GM12878 (cell line): ENCODE measurements at regions not wholly inside any gene's neighbourhood (a gene's known extent, or its start where the extent isn't known, plus 50 kb on each side); places are given as distances from the start of the nearest gene placed in this dataset.

ENCODE experiments used
- ATAC-seq: fragments of 200-7000 bp; cut with Tn5 transposase; 3 replicates; pipeline ENCODE4 v1.9.1; 2020; ENCODE audit warnings: mild to moderate bottlenecking, moderate library complexity
- BruUV-seq: library from RNA; stranded (reverse); fragments of 400-500 nt; replicated peaks from 2 replicates; lab custom pipeline; 2021; lab: Mats Ljungman, UMichigan
- CTCF ChIA-PET: fragments of 300-600 bp; sonication (Branson Sonifier 250); formaldehyde crosslinking; extraction: SDS; loops from one replicate; lab custom pipeline; 2021; ENCODE audit warnings: inconsistent platforms; lab: Yijun Ruan, JAX
- POLR2A ChIA-PET: fragments of 350-600 bp; formaldehyde crosslinking; extraction: SDS; loops from one replicate; lab custom pipeline; 2021; ENCODE audit warnings: inconsistent platforms; lab: Charles Lee
- RAD21 ChIA-PET: fragments of 300-600 bp; sonication (Branson Sonifier 250); formaldehyde crosslinking; loops from one replicate; lab custom pipeline; 2023; ENCODE audit warnings: antibody characterized with exemption; ENCODE audit not compliant: unreplicated experiment; lab: Charles Lee
- SMC1A ChIA-PET: fragments of 300-600 bp; sonication (Branson Sonifier 250); formaldehyde crosslinking; loops from one replicate; lab custom pipeline; 2023; ENCODE audit not compliant: unreplicated experiment, uncharacterized antibody; lab: Charles Lee
- DNase-seq: peaks from one replicate; pipeline ENCODE4 v3.0.0-alpha.2; 2011; ENCODE audit warnings: low read depth, low spot score
- FAIRE-seq: peaks from 3 replicates; lab custom pipeline; 2011; peaks lifted over from hg19 to GRCh38; lab: Jason Lieb, UNC
- H2AFZ ChIP-seq: 2 replicates; pipeline ENCODE4 v1.6.0; 2011; ENCODE audit warnings: low read depth, low read length, control low read depth; ENCODE audit not compliant: control insufficient read depth
- H3K27ac ChIP-seq: 2 replicates; pipeline ENCODE4 v1.5.1; 2011; ENCODE audit warnings: control low read depth; ENCODE audit not compliant: control insufficient read depth, insufficient read depth
- H3K27me3 ChIP-seq, 2 experiments: replicated peaks in 1 of 2; 2 replicates each; pipeline versions ENCODE4 v1.6.0 to v1.6.1; 2011; ENCODE audit warnings: low read length in 1 of 2; ENCODE audit not compliant: control insufficient read depth in 2 of 2, insufficient read depth in 2 of 2
- H3K36me3 ChIP-seq, 2 experiments: 2 replicates each; pipeline ENCODE4 v1.5.1; 2011; ENCODE audit warnings: low read length in 1 of 2; ENCODE audit not compliant: control insufficient read depth in 2 of 2, insufficient read depth in 2 of 2
- H3K4me1 ChIP-seq: 2 replicates; pipeline ENCODE4 v1.6.1; 2011; ENCODE audit warnings: mild to moderate bottlenecking, low read length, moderate library complexity, mixed read lengths; ENCODE audit not compliant: control insufficient read depth, insufficient read depth
- H3K4me2 ChIP-seq: 2 replicates; pipeline ENCODE4 v1.6.0; 2011; ENCODE audit warnings: control low read depth; ENCODE audit not compliant: control insufficient read depth, insufficient read depth
- H3K4me3 ChIP-seq: fragments of 200-600 bp; sonication (generic); 2 replicates; pipeline ENCODE4 v1.5.1; 2016
- H3K79me2 ChIP-seq: 2 replicates; pipeline ENCODE4 v1.6.0; 2011; ENCODE audit warnings: low read length; ENCODE audit not compliant: control insufficient read depth, insufficient read depth
- H3K9ac ChIP-seq: 2 replicates; pipeline ENCODE4 v1.8.0; 2011; ENCODE audit warnings: low read length, control low read depth, mixed read lengths; ENCODE audit not compliant: control insufficient read depth, insufficient read depth
- H3K9me3 ChIP-seq: replicated peaks from 3 replicates; pipeline ENCODE4 v1.5.1; 2011; ENCODE audit warnings: mild to moderate bottlenecking, low read length; ENCODE audit not compliant: control insufficient read depth, insufficient read depth
- H4K20me1 ChIP-seq: 2 replicates; pipeline ENCODE4 v1.6.0; 2011; ENCODE audit not compliant: control insufficient read depth, insufficient read depth
- FOXK2 ChIP-seq: fragments of 450-650 bp; IDR thresholded peaks from 2 replicates; pipeline ENCODE4 v1.6.1; 2017; ENCODE audit warnings: mild to moderate bottlenecking, moderate library complexity
- HDGF ChIP-seq: fragments of 450-650 bp; IDR thresholded peaks from 2 replicates; pipeline ENCODE4 v1.6.1; 2016; ENCODE audit warnings: antibody characterized with exemption
- LARP7 ChIP-seq: fragments of 450-650 bp; IDR thresholded peaks from 2 replicates; pipeline ENCODE4 v1.6.1; 2017; ENCODE audit warnings: mild to moderate bottlenecking
- NR2F1 ChIP-seq: fragments of 450-650 bp; conservative IDR thresholded peaks from 2 replicates; pipeline ENCODE4 v1.6.1; 2017; ENCODE audit warnings: mild to moderate bottlenecking
- SMAD5 ChIP-seq: IDR thresholded peaks from 2 replicates; pipeline ENCODE4 v1.6.1; 2016; ENCODE audit warnings: antibody characterized with exemption, low read depth
- SP1 ChIP-seq: IDR thresholded peaks from one replicate; pipeline ENCODE4 v1.6.1; 2011; ENCODE audit warnings: low read depth, low read length
- STAT1 ChIP-seq: fragments of 450-650 bp; conservative IDR thresholded peaks from 2 replicates; pipeline ENCODE4 v1.6.1; 2014; ENCODE audit warnings: antibody characterized with exemption, mild to moderate bottlenecking
- TCF3 ChIP-seq: IDR thresholded peaks from 2 replicates; pipeline ENCODE4 v1.6.1; 2012; ENCODE audit warnings: low read depth, mild to moderate bottlenecking, low read length, borderline replicate concordance; ENCODE audit not compliant: insufficient read depth
- WGBS: methylation state at CpG from one replicate; pipeline ENCODE4 v1.1.6; 2016; ENCODE audit warnings: low lambda C conversion rate; ENCODE audit not compliant: insufficient replicate concordance, insufficient coverage; ENCODE audit errors: missing lambda C conversion rate; 5-methylcytosine and 5-hydroxymethylcytosine counted together
- in situ Hi-C: fragments of 300-500 bp; cut with MboI; formaldehyde crosslinking; loops from 9 replicates; pipeline ENCODE4 v1.14.3; 2018; ENCODE audit warnings: mixed read lengths
- intact Hi-C: fragments of 100-400 bp; cut with micrococcal nuclease; formaldehyde crosslinking; loops from one replicate; pipeline ENCODE4 v1.14.2; 2022; ENCODE audit not compliant: unreplicated experiment
- TF ChIP-seq, protein P1 (sequence below): IDR thresholded peaks from 2 replicates; pipeline ENCODE4 v1.6.1; 2012; ENCODE audit warnings: mild to moderate bottlenecking, low read depth, low read length
- TF ChIP-seq, protein P2 (sequence below): fragments of 450-650 bp; IDR thresholded peaks from 2 replicates; pipeline ENCODE4 v1.6.1; 2018; ENCODE audit warnings: mild to moderate bottlenecking, low read depth, moderate library complexity; ENCODE audit not compliant: partially characterized antibody
- TF ChIP-seq, protein P3 (sequence below): IDR thresholded peaks from 2 replicates; pipeline ENCODE4 v1.6.1; 2011; ENCODE audit warnings: mild to moderate bottlenecking, low read depth, low read length, moderate library complexity; ENCODE audit not compliant: insufficient replicate concordance
- TF ChIP-seq, protein P4 (sequence below): fragments of 450-650 bp; conservative IDR thresholded peaks from 2 replicates; pipeline ENCODE4 v1.6.1; 2017; ENCODE audit warnings: mild to moderate bottlenecking, moderate library complexity
- TF ChIP-seq, protein P5 (sequence below): IDR thresholded peaks from 2 replicates; pipeline ENCODE4 v1.6.1; 2012; ENCODE audit warnings: low read length, inconsistent platforms

DNA sequence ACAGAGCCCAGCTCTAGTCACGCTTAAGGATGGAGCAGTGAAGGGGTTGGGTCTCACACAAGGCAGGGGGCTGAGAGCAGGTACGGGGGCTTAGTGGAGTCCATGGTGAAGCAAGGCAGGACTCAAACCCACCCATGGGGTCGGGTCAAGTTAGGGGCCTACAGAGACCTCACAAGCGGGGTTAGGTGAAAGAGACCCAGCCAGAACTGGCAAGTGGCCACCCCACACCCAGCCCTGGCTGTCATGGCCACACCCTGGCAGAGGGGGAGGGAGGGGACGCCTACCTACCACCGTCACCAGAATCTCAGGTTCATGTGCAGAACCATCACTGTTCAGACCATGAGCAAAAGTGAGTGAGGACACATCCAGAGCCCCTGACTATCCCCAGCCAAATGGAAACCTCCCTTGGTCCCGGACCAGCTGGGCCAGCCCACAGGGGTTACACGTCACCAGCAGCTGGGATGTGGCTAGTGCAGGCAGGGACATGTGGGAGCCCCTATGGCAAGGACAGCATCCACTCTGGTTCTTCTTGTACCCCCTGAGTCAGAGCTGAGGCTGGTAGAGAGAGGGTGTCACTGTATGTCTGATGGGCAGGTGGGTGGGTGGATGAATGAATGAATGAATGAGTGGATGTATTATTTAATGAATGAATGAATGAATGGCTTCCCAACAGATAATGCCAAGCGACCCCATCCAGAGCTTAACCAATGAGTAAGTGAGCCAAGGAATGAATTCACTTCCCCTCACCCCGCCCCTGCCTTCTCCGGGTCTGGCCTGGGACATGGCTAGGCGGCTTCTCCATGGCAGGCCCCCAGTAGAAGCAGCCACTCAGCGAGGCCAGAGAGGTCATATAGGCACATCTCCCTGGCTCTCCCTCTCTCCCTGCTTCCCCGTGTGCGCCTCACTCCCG is 681.6 kb downstream of the TBC1D22A start:
- H3K36me3 ChIP-seq: no peaks in the 10 kb centered on the region
- H3K9me3 ChIP-seq: no peaks in the 10 kb centered on the region; the same call in 2 of the 3 replicates
- ATAC-seq: no peak
- in situ Hi-C loops: no loop called here
- H3K4me3 ChIP-seq: no peak overlapping the region
- RAD21 ChIA-PET: no interaction called here
- intact Hi-C loops: no loop called here
- FAIRE-seq: no peak
- TF ChIP-seq LARP7 (no peak), SP1 (no peak), TCF3 (no peak), HDGF (no peak), STAT1 (no peak), SMAD5 (no peak), NR2F1 (no peak), FOXK2 (no peak)
- TF ChIP-seq, protein P1, sequence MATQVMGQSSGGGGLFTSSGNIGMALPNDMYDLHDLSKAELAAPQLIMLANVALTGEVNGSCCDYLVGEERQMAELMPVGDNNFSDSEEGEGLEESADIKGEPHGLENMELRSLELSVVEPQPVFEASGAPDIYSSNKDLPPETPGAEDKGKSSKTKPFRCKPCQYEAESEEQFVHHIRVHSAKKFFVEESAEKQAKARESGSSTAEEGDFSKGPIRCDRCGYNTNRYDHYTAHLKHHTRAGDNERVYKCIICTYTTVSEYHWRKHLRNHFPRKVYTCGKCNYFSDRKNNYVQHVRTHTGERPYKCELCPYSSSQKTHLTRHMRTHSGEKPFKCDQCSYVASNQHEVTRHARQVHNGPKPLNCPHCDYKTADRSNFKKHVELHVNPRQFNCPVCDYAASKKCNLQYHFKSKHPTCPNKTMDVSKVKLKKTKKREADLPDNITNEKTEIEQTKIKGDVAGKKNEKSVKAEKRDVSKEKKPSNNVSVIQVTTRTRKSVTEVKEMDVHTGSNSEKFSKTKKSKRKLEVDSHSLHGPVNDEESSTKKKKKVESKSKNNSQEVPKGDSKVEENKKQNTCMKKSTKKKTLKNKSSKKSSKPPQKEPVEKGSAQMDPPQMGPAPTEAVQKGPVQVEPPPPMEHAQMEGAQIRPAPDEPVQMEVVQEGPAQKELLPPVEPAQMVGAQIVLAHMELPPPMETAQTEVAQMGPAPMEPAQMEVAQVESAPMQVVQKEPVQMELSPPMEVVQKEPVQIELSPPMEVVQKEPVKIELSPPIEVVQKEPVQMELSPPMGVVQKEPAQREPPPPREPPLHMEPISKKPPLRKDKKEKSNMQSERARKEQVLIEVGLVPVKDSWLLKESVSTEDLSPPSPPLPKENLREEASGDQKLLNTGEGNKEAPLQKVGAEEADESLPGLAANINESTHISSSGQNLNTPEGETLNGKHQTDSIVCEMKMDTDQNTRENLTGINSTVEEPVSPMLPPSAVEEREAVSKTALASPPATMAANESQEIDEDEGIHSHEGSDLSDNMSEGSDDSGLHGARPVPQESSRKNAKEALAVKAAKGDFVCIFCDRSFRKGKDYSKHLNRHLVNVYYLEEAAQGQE: no peak
- TF ChIP-seq, protein P2, sequence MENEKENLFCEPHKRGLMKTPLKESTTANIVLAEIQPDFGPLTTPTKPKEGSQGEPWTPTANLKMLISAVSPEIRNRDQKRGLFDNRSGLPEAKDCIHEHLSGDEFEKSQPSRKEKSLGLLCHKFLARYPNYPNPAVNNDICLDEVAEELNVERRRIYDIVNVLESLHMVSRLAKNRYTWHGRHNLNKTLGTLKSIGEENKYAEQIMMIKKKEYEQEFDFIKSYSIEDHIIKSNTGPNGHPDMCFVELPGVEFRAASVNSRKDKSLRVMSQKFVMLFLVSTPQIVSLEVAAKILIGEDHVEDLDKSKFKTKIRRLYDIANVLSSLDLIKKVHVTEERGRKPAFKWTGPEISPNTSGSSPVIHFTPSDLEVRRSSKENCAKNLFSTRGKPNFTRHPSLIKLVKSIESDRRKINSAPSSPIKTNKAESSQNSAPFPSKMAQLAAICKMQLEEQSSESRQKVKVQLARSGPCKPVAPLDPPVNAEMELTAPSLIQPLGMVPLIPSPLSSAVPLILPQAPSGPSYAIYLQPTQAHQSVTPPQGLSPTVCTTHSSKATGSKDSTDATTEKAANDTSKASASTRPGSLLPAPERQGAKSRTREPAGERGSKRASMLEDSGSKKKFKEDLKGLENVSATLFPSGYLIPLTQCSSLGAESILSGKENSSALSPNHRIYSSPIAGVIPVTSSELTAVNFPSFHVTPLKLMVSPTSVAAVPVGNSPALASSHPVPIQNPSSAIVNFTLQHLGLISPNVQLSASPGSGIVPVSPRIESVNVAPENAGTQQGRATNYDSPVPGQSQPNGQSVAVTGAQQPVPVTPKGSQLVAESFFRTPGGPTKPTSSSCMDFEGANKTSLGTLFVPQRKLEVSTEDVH: no peak
- TF ChIP-seq, protein P3, sequence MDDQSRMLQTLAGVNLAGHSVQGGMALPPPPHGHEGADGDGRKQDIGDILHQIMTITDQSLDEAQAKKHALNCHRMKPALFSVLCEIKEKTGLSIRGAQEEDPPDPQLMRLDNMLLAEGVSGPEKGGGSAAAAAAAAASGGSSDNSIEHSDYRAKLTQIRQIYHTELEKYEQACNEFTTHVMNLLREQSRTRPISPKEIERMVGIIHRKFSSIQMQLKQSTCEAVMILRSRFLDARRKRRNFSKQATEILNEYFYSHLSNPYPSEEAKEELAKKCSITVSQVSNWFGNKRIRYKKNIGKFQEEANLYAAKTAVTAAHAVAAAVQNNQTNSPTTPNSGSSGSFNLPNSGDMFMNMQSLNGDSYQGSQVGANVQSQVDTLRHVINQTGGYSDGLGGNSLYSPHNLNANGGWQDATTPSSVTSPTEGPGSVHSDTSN: no peak
- TF ChIP-seq, protein P4, sequence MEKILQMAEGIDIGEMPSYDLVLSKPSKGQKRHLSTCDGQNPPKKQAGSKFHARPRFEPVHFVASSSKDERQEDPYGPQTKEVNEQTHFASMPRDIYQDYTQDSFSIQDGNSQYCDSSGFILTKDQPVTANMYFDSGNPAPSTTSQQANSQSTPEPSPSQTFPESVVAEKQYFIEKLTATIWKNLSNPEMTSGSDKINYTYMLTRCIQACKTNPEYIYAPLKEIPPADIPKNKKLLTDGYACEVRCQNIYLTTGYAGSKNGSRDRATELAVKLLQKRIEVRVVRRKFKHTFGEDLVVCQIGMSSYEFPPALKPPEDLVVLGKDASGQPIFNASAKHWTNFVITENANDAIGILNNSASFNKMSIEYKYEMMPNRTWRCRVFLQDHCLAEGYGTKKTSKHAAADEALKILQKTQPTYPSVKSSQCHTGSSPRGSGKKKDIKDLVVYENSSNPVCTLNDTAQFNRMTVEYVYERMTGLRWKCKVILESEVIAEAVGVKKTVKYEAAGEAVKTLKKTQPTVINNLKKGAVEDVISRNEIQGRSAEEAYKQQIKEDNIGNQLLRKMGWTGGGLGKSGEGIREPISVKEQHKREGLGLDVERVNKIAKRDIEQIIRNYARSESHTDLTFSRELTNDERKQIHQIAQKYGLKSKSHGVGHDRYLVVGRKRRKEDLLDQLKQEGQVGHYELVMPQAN: no peak
- TF ChIP-seq, protein P5, sequence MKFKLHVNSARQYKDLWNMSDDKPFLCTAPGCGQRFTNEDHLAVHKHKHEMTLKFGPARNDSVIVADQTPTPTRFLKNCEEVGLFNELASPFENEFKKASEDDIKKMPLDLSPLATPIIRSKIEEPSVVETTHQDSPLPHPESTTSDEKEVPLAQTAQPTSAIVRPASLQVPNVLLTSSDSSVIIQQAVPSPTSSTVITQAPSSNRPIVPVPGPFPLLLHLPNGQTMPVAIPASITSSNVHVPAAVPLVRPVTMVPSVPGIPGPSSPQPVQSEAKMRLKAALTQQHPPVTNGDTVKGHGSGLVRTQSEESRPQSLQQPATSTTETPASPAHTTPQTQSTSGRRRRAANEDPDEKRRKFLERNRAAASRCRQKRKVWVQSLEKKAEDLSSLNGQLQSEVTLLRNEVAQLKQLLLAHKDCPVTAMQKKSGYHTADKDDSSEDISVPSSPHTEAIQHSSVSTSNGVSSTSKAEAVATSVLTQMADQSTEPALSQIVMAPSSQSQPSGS: no peak
- CTCF ChIA-PET: no interaction called here
- no peak overlapping the region for H2AFZ ChIP-seq
- SMC1A ChIA-PET: no interaction called here
- H3K4me2 ChIP-seq: no peak overlapping the region
- POLR2A ChIA-PET: no interaction called here
- no peaks in the 10 kb centered on the region for H4K20me1 ChIP-seq
- H3K27ac ChIP-seq: no peak overlapping the region
- H3K27me3 ChIP-seq: no peaks in the 10 kb centered on the region
- no peaks in the 10 kb centered on the region for H3K79me2 ChIP-seq
- BruUV-seq: no TSS peak
- H3K9ac ChIP-seq: no peak overlapping the region
- no peak for DNase-seq
- 21% methylated on average over 16 of the region's 16 CpGs for whole genome bisulfite sequencing
- H3K4me1 ChIP-seq: no peaks in the 10 kb centered on the region
